Stomach (tissue), 8 donors: ENCODE measurements at regions not wholly inside any gene's neighbourhood (a gene's known extent, or its start where the extent isn't known, plus 50 kb on each side); places are given as distances from the start of the nearest gene placed in this dataset.

ENCODE experiments used
- DNase-seq, 2 donors: peaks; one replicate each; pipeline versions ENCODE4 v3.0.0 to v3.0.0-alpha.2; 2013 to 2019
- H3K27ac ChIP-seq, 5 donors: fragments of 200-600 bp in 4 of 5; sonication (generic) in 4 of 5; one replicate each; pipeline ENCODE4 v1.5.1; 2013 to 2019; ENCODE audit warnings: mild to moderate bottlenecking in 1 of 5, moderate library complexity in 1 of 5
- H3K27me3 ChIP-seq, 3 donors: fragments of 200-600 bp; sonication (generic); one replicate each; pipeline ENCODE4 v1.5.1; 2017 to 2019; ENCODE audit warnings: mixed run types in 1 of 3
- H3K36me3 ChIP-seq, 4 donors: fragments of 200-600 bp; sonication (generic); 1 replicate in 3 of 4; 2 replicates in 1 of 4; pipeline ENCODE4 v1.5.1; 2016 to 2019
- H3K4me1 ChIP-seq, 4 donors: fragments of 200-600 bp; sonication (generic); one replicate each; pipeline ENCODE4 v1.5.1; 2016 to 2019
- H3K4me3 ChIP-seq, 4 donors: fragments of 200-600 bp; sonication (generic) in 3 of 4; one replicate each; pipeline ENCODE4 v1.5.1; 2016 to 2019; ENCODE audit warnings: mild to moderate bottlenecking in 1 of 4
- H3K9me3 ChIP-seq, 4 donors: fragments of 200-600 bp; sonication (generic); one replicate each; pipeline ENCODE4 v1.5.1; 2016 to 2019
- EP300 ChIP-seq: sonication (generic); formaldehyde crosslinking; IDR thresholded peaks from one replicate; pipeline ENCODE4 v1.6.1; 2017; ENCODE audit warnings: antibody characterized with exemption
- POLR2A ChIP-seq, 4 donors: fragments of 450-650 bp; IDR thresholded peaks; one replicate each; pipeline ENCODE4 v1.6.1; 2016; ENCODE audit warnings: antibody characterized with exemption in 4 of 4, control low read depth in 2 of 4, mild to moderate bottlenecking in 1 of 4, moderate library complexity in 1 of 4
- POLR2AphosphoS5 ChIP-seq, 3 donors: sonication (generic); formaldehyde crosslinking; IDR thresholded peaks; one replicate each; pipeline ENCODE4 v1.6.1; 2016; ENCODE audit warnings: antibody characterized with exemption in 3 of 3
- WGBS, 5 donors: extraction: QIAGEN DNeasy Blood & Tissue Kit in 3 of 5; methylation state at CpG; one replicate each; pipeline versions ENCODE4 v1.1.5 to v1.1.7; 2013 to 2018; 5-methylcytosine and 5-hydroxymethylcytosine counted together
- intact Hi-C: fragments of 100-400 bp; cut with DNase I; formaldehyde crosslinking; loops from one replicate; pipeline ENCODE4 v1.15.1; 2023; ENCODE audit warnings: low total_unique reads
- TF ChIP-seq, protein P1 (sequence below), 7 experiments: fragments of 450-650 bp in 4 of 7; fragments of 200-600 bp in 3 of 7; sonication (generic) in 3 of 7; IDR thresholded peaks; one replicate each; pipeline ENCODE4 v1.5.1; 2016 to 2019; ENCODE audit warnings: antibody characterized with exemption in 7 of 7, control low read depth in 2 of 7, mild to moderate bottlenecking in 1 of 7
- donor health status: healthy with polysubstance abuse.
- donor health status: Bipolar disorder and iron deficiency.
- donor health status: healthy.

DNA sequence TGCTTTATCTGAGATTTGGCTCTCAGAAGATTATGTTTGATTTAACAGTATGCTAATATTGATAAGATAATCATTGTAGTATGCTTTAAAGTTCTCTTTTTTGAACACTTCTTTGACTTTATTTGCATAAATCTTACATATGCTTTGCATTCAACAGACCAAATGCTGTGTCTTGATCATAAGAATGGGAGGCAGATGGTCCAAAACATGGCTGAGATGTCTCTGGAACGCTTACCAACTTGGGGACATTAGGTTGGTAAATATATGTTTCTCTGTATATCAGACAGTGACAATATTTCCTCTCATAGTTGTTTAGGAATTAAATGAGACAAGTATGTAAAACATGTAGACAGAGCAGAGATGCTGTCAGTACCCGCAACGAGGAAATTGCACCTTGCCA lies 197.9 kb upstream of the CTNND2 start:
- no peaks in the 10 kb centered on the region for H3K27me3 ChIP-seq

DNA sequence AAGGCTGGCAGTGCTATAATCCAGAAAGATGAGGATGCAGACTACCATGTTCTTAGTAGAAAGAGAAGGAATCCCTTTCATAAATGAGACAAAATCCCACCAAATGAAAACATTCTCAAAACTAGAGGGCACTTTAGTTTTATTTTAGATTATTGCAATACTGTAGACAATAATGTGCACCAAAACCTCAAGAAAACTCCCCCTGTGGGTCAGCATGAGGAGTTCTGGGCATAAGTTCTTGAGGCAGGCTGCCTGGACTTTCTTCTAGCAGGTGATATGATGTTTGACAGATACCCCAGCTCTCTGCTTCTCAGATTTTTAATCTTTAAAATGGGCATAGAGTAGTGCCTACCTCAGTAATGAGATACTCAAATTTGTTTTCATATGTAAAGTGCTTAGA lies 196.3 kb upstream of the CTNND2 start:
- Histone ChIP-seq H3K27me3 (no peaks in the 10 kb centered on the region), H3K27ac (no peak overlapping the region), H3K36me3 (no peaks in the 10 kb centered on the region), H3K4me3 (no peak overlapping the region), H3K4me1 (no peaks in the 10 kb centered on the region), H3K9me3 (peaks cover 0 to 3% (median 0%) of the 10 kb centered on the region in 4 donors)
- TF ChIP-seq POLR2A (IDR thresholded peaks at IDR 0.05) (no peak), POLR2AphosphoS5 (IDR thresholded peaks at IDR 0.05) (no peak), EP300 (no peak)
- intact Hi-C loops = no loop called here
- DNase-seq = no peak

More for the DNA sequence above, 197.9 kb upstream of the CTNND2 start:
- intact Hi-C loops = no loop called here
- no peak for DNase-seq
- Histone ChIP-seq H3K4me1 (no peaks in the 10 kb centered on the region), H3K27ac (no peak overlapping the region), H3K9me3 (peaks cover 0 to 1% (median 0%) of the 10 kb centered on the region in 4 donors), H3K36me3 (no peaks in the 10 kb centered on the region), H3K4me3 (no peak overlapping the region)
- 80 to 88% (median 85%) methylated on average over 3 of the region's 3 CpGs for WGBS, 5 donors
- TF ChIP-seq, protein P1, sequence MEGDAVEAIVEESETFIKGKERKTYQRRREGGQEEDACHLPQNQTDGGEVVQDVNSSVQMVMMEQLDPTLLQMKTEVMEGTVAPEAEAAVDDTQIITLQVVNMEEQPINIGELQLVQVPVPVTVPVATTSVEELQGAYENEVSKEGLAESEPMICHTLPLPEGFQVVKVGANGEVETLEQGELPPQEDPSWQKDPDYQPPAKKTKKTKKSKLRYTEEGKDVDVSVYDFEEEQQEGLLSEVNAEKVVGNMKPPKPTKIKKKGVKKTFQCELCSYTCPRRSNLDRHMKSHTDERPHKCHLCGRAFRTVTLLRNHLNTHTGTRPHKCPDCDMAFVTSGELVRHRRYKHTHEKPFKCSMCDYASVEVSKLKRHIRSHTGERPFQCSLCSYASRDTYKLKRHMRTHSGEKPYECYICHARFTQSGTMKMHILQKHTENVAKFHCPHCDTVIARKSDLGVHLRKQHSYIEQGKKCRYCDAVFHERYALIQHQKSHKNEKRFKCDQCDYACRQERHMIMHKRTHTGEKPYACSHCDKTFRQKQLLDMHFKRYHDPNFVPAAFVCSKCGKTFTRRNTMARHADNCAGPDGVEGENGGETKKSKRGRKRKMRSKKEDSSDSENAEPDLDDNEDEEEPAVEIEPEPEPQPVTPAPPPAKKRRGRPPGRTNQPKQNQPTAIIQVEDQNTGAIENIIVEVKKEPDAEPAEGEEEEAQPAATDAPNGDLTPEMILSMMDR (IDR thresholded peaks at IDR 0.05) = no peak
- TF ChIP-seq POLR2A (IDR thresholded peaks at IDR 0.05) (no peak), POLR2AphosphoS5 (IDR thresholded peaks at IDR 0.05) (no peak), EP300 (no peak)

DNA sequence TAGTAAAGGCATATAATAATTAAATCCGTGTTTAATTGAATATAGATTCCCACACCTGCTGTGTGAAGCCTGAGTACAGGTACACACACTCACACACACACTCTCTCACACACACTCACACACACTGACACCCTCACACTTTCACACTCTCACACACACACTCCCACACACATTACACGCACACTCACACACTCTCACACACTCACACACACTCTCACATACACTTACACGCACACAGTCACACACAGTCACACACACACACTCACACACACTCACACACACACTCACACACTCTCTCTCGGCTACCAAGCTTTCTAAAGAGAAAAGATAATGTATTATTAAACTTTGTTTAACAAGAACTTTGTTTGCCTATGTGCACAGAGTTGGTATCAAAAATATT lies 195.1 kb upstream of the CTNND2 start:
- no peak for TF ChIP-seq POLR2A (IDR thresholded peaks at IDR 0.05)
- TF ChIP-seq, protein P1 (IDR thresholded peaks at IDR 0.05) = no peak
- TF ChIP-seq POLR2AphosphoS5 (IDR thresholded peaks at IDR 0.05) = no peak
- TF ChIP-seq EP300 = no peak
- no peaks in the 10 kb centered on the region for H3K4me1 ChIP-seq
- 52 to 70% (median 63%) methylated on average over 4 of the region's 4 CpGs for WGBS, 5 donors
- peaks cover 0 to 4% (median 0%) of the 10 kb centered on the region in 4 donors for H3K9me3 ChIP-seq
- no peak overlapping the region for H3K27ac ChIP-seq
- intact Hi-C loops = no loop called here
- no peaks in the 10 kb centered on the region for H3K27me3 ChIP-seq
- no peak for DNase-seq
- H3K36me3 ChIP-seq = no peaks in the 10 kb centered on the region
- no peak overlapping the region for H3K4me3 ChIP-seq

DNA sequence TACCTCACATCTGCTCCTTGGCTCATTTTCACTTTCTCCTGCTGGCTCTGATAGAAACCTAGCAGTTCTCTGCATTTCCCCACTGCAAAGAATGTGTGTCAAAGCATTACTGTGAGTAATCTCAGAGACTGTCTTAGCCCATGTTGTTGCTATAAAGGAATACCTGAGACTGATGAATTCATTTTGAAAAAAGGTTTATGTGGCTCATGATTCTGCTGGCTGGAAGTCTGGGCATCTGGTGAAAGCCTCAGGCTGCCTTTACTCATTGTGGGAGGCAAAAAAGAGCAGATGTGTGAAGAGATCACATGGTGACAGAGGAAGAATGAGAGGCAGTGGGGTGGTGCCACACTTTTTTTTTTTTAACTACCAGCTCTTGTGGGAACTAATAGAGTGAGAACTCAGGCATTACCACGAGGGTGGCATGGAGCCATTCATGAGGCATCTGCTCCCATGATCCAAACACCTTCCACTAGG lies 191.6 kb upstream of the CTNND2 start:
- 19 to 53% (median 46%) methylated on average over 1 of the region's 1 CpG for WGBS, 5 donors
- TF ChIP-seq POLR2A (IDR thresholded peaks at IDR 0.05) (no peak), POLR2AphosphoS5 (IDR thresholded peaks at IDR 0.05) (no peak), EP300 (no peak)
- TF ChIP-seq, protein P1 (IDR thresholded peaks at IDR 0.05) = no peak
- H3K9me3 ChIP-seq = peaks cover 0 to 17% (median 2%) of the 10 kb centered on the region in 4 donors
- intact Hi-C loops = no loop called here
- H3K27ac ChIP-seq = no peak overlapping the region
- no peaks in the 10 kb centered on the region for H3K36me3 ChIP-seq
- DNase-seq = no peak
- no peaks in the 10 kb centered on the region for H3K27me3 ChIP-seq
- H3K4me3 ChIP-seq = no peak overlapping the region
- no peaks in the 10 kb centered on the region for H3K4me1 ChIP-seq

DNA sequence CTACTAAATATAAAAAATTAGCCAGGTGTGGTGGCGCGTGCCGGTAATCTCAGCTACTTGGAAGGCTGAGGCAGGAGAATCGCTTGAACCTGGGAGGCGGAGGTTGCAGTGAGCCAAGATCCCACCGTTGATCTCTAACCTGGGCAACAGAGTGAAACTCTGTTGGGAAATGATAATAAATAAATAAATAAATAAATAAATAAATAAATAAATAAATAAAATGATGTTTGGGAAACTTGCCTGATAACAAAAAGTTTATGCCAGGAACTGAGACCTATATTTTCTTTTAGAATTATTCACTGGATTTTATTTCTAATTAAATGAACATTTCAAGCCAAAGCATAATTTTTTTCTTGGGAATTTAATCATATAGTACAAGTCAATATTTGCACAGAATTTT lies 189.3 kb upstream of the CTNND2 start:
- intact Hi-C loops = no loop called here
- H3K4me3 ChIP-seq = no peak overlapping the region
- TF ChIP-seq POLR2AphosphoS5 (IDR thresholded peaks at IDR 0.05) (no peak), EP300 (no peak), POLR2A (IDR thresholded peaks at IDR 0.05) (no peak)
- TF ChIP-seq, protein P1 (IDR thresholded peaks at IDR 0.05) = no peak
- no peaks in the 10 kb centered on the region for H3K27me3 ChIP-seq
- peaks cover 0 to 17% (median 2%) of the 10 kb centered on the region in 4 donors for H3K9me3 ChIP-seq
- no peak overlapping the region for H3K27ac ChIP-seq
- DNase-seq = no peak
- no peaks in the 10 kb centered on the region for H3K36me3 ChIP-seq
- H3K4me1 ChIP-seq = no peaks in the 10 kb centered on the region
- WGBS, 5 donors = 97 to 98% (median 97%) methylated on average over 6 of the region's 6 CpGs
